K562 (cell line): ENCODE measurements at regions not wholly inside any gene's neighbourhood (a gene's known extent, or its start where the extent isn't known, plus 50 kb on each side); places are given as distances from the start of the nearest gene placed in this dataset.

Experiments
- ATAC-seq: fragments of 200-7000 bp; cut with Tn5 transposase; 3 replicates; pipeline ENCODE4 v1.9.1; 2020; ENCODE audit warnings: moderate library complexity
- BruUV-seq: library from RNA; stranded (reverse); fragments of 400-500 nt; replicated peaks from 2 replicates; lab custom pipeline; 2021; lab: Mats Ljungman, UMichigan
- CTCF ChIA-PET: fragments of 300-600 bp; formaldehyde crosslinking; extraction: SDS; loops from one replicate; lab custom pipeline; 2021; ENCODE audit warnings: low intra/inter-chr PET ratio; lab: Yijun Ruan, JAX
- POLR2A ChIA-PET: fragments of 300-600, 350-650 bp; sonication (Branson Sonifier 250); formaldehyde crosslinking; extraction: SDS; loops from one replicate; lab custom pipeline; 2021; ENCODE audit warnings: antibody characterized with exemption, inconsistent platforms; lab: Yijun Ruan, JAX
- DNase-seq, 4 experiments: peaks; one replicate each; pipeline versions ENCODE4 v3.0.0 to v3.0.0-alpha.2; 2011 to 2018; ENCODE audit warnings: low spot score in 3 of 4, mixed read lengths in 3 of 4; ENCODE audit errors: extremely low read depth in 1 of 4
- FAIRE-seq: peaks from 2 replicates; lab custom pipeline; 2011; peaks lifted over from hg19 to GRCh38; lab: Jason Lieb, UNC
- H2AFZ ChIP-seq: 2 replicates; pipeline ENCODE4 v1.6.0; 2011; ENCODE audit warnings: low read depth, low read length, control low read depth, inconsistent platforms
- H3K27ac ChIP-seq: fragments of 200-600 bp; 3 replicates; pipeline ENCODE4 v1.8.0; 2011; ENCODE audit warnings: low read depth, mild to moderate bottlenecking, control low read depth, inconsistent platforms, low read length, moderate library complexity, mixed read lengths; ENCODE audit errors: extremely low read depth
- H3K27me3 ChIP-seq, 2 experiments: fragments of 300-600 bp in 1 of 2; 2 replicates in 1 of 2; 3 replicates in 1 of 2; pipeline versions ENCODE4 v1.6.0 to v1.8.0; 2011; ENCODE audit warnings: inconsistent platforms in 2 of 2, low read length in 2 of 2, mild to moderate bottlenecking in 1 of 2, mixed read lengths in 1 of 2, moderate library complexity in 1 of 2; ENCODE audit not compliant: control insufficient read depth in 2 of 2, insufficient read depth in 2 of 2
- H3K36me3 ChIP-seq: fragments of 300-600 bp; 3 replicates; pipeline ENCODE4 v1.8.0; 2011; ENCODE audit warnings: mild to moderate bottlenecking, low read length, inconsistent platforms; ENCODE audit not compliant: control insufficient read depth, insufficient read depth
- H3K4me1 ChIP-seq, 2 experiments: fragments of 200-600 bp in 1 of 2; replicated peaks in 1 of 2; 2 replicates in 1 of 2; 3 replicates in 1 of 2; pipeline versions ENCODE4 v1.5.1 to v1.8.0; 2011; ENCODE audit warnings: inconsistent platforms in 2 of 2, low read length in 2 of 2, mild to moderate bottlenecking in 1 of 2, mixed read lengths in 1 of 2, moderate library complexity in 1 of 2; ENCODE audit not compliant: control insufficient read depth in 2 of 2, insufficient read depth in 2 of 2
- H3K4me2 ChIP-seq: 2 replicates; pipeline ENCODE4 v1.6.1; 2011; ENCODE audit warnings: low read length, control low read depth, inconsistent platforms, mixed read lengths; ENCODE audit not compliant: insufficient read depth
- H3K4me3 ChIP-seq: fragments of 200-600 bp; sonication (generic), shearing (Covaris generic); 2 replicates; pipeline ENCODE4 v1.5.1; 2016; ENCODE audit warnings: control low read depth, inconsistent platforms
- H3K79me2 ChIP-seq: fragments of 200-600 bp; 3 replicates; pipeline ENCODE4 v1.8.0; 2011; ENCODE audit warnings: low read length, inconsistent platforms; ENCODE audit not compliant: control insufficient read depth, insufficient read depth
- H3K9ac ChIP-seq, 2 experiments: 2 replicates each; pipeline versions ENCODE4 v1.6.0 to v1.6.1; 2011; ENCODE audit warnings: low read depth in 2 of 2, low read length in 2 of 2, control low read depth in 1 of 2, inconsistent platforms in 1 of 2, mild to moderate bottlenecking in 1 of 2, mixed read lengths in 1 of 2; ENCODE audit not compliant: insufficient read depth in 1 of 2
- H3K9me1 ChIP-seq: one replicate; pipeline ENCODE4 v1.6.0; 2011; ENCODE audit warnings: inconsistent platforms, mild to moderate bottlenecking, low read length, moderate library complexity; ENCODE audit not compliant: control insufficient read depth, insufficient read depth
- H3K9me3 ChIP-seq: replicated peaks from 2 replicates; pipeline ENCODE4 v1.5.1; 2011; ENCODE audit warnings: low read depth, low read length, inconsistent platforms; ENCODE audit not compliant: control insufficient read depth, insufficient read depth
- H4K20me1 ChIP-seq: replicated peaks from 2 replicates; pipeline ENCODE4 v1.6.1; 2011; ENCODE audit warnings: low read length, inconsistent platforms, mixed read lengths; ENCODE audit not compliant: control insufficient read depth, insufficient read depth
- BHLHE40 ChIP-seq: IDR thresholded peaks from 2 replicates; pipeline ENCODE4 v1.6.1; 2011; ENCODE audit warnings: low read length, improper control_type of control experiment
- HDGF ChIP-seq: fragments of 450-650 bp; IDR thresholded peaks from 2 replicates; pipeline ENCODE4 v1.6.1; 2016
- NFRKB ChIP-seq: fragments of 450-650 bp; IDR thresholded peaks from 2 replicates; pipeline ENCODE4 v1.6.1; 2016; ENCODE audit warnings: low read depth
- SIN3B ChIP-seq: fragments of 450-650 bp; IDR thresholded peaks from 2 replicates; pipeline ENCODE4 v1.6.1; 2017; ENCODE audit warnings: low read depth, mild to moderate bottlenecking, moderate library complexity
- SMAD1 ChIP-seq: fragments of 150-350 bp; IDR thresholded peaks from 2 replicates; pipeline ENCODE4 v1.6.1; 2014; ENCODE audit warnings: low read length, low read depth; ENCODE audit not compliant: partially characterized antibody
- SMAD4 ChIP-seq: fragments of 250-450 bp; sonication (Bioruptor Pico); conservative IDR thresholded peaks from 2 replicates; pipeline ENCODE4 v1.8.0; 2021; ENCODE audit warnings: inconsistent platforms, mild to moderate bottlenecking, moderate library complexity
- TRIM24 ChIP-seq, 2 experiments: fragments of 450-650 bp; IDR thresholded peaks; 2 replicates each; pipeline ENCODE4 v1.6.1; 2016
- TSC22D4 ChIP-seq: fragments of 450-650 bp; IDR thresholded peaks from 2 replicates; pipeline ENCODE4 v1.6.1; 2016; ENCODE audit warnings: missing genetic modification characterization, missing biosample characterization, control low read depth
- ZKSCAN3 ChIP-seq: fragments of 250-450 bp; sonication (Bioruptor Pico); IDR thresholded peaks from 2 replicates; pipeline ENCODE4 v1.4.0; 2020
- ZNF431 ChIP-seq: sonication (generic); formaldehyde crosslinking; IDR thresholded peaks from 2 replicates; pipeline ENCODE4 v1.8.0; 2022; ENCODE audit warnings: mild to moderate bottlenecking, missing genetic modification reagents
- ZNF785 ChIP-seq: fragments of 250-450 bp; sonication (Bioruptor Pico); IDR thresholded peaks from 2 replicates; pipeline ENCODE4 v1.4.0; 2020; ENCODE audit warnings: mild to moderate bottlenecking
- WGBS: fragments of 100-300 bp; shearing (Covaris generic); methylation state at CpG from one replicate; pipeline ENCODE4 v1.1.6; 2016; ENCODE audit warnings: low coverage, mixed read lengths; ENCODE audit not compliant: insufficient coverage; ENCODE audit errors: missing lambda C conversion rate; 5-methylcytosine and 5-hydroxymethylcytosine counted together
- in situ Hi-C: fragments of 300-500 bp; cut with MboI; formaldehyde crosslinking; loops from 4 replicates; pipeline ENCODE4 v1.15.0; 2018; ENCODE audit warnings: inconsistent platforms, mixed read lengths
- intact Hi-C: fragments of 100-400 bp; cut with micrococcal nuclease; formaldehyde crosslinking; loops from 2 replicates; pipeline ENCODE4 v1.14.2; 2022
- TF ChIP-seq, protein P1 (sequence below), 2 experiments: fragments of 450-650 bp in 1 of 2; IDR thresholded peaks; 2 replicates each; pipeline ENCODE4 v1.6.1; 2011 to 2017; ENCODE audit warnings: low read depth in 2 of 2, antibody characterized with exemption in 1 of 2, borderline replicate concordance in 1 of 2, low read length in 1 of 2, mild to moderate bottlenecking in 1 of 2, mixed read lengths in 1 of 2; ENCODE audit not compliant: control insufficient read depth in 1 of 2
- TF ChIP-seq, protein P2 (sequence below): fragments of 450-650 bp; formaldehyde crosslinking; IDR thresholded peaks from 2 replicates; pipeline ENCODE4 v1.4.0; 2022; ENCODE audit warnings: missing genetic modification characterization
- TF ChIP-seq, protein P3 (sequence below): sonication (generic); formaldehyde crosslinking; IDR thresholded peaks from 2 replicates; pipeline ENCODE4 v1.8.0; 2022; ENCODE audit warnings: mild to moderate bottlenecking, missing genetic modification reagents

DNA sequence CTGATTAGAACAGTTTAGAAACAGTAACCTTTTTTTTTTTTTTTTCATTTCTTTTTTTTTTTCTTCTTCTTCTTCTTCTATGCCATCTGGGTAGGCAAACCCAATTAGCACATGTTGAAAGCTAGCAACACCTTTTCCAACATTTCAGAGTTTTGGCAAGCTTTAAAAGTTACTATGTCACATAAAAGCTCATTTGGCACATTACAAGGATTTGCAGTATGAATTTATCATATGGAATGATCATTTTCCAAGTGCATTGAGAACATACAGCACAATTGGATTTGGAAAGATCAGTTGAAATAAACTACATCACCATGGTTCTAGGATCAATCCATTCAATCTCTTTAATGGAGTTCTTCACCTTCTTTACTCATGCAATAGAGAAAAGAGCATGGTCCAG is 847.0 kb downstream of the LRRTM4 start (continued):
- TF ChIP-seq TRIM24 (IDR thresholded peaks at IDR 0.05) (no peak), ZNF785 (CRISPR knock-in tag) (no peak), SIN3B (no peak), BHLHE40 (no peak), TSC22D4 (tag) (no peak)
- TF ChIP-seq, protein P1, sequence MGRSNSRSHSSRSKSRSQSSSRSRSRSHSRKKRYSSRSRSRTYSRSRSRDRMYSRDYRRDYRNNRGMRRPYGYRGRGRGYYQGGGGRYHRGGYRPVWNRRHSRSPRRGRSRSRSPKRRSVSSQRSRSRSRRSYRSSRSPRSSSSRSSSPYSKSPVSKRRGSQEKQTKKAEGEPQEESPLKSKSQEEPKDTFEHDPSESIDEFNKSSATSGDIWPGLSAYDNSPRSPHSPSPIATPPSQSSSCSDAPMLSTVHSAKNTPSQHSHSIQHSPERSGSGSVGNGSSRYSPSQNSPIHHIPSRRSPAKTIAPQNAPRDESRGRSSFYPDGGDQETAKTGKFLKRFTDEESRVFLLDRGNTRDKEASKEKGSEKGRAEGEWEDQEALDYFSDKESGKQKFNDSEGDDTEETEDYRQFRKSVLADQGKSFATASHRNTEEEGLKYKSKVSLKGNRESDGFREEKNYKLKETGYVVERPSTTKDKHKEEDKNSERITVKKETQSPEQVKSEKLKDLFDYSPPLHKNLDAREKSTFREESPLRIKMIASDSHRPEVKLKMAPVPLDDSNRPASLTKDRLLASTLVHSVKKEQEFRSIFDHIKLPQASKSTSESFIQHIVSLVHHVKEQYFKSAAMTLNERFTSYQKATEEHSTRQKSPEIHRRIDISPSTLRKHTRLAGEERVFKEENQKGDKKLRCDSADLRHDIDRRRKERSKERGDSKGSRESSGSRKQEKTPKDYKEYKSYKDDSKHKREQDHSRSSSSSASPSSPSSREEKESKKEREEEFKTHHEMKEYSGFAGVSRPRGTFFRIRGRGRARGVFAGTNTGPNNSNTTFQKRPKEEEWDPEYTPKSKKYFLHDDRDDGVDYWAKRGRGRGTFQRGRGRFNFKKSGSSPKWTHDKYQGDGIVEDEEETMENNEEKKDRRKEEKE (IDR thresholded peaks at IDR 0.05; ENCODE audit: borderline replicate concordance in 1 of 2, control insufficient read depth in 1 of 2, low read depth in 2 of 2, low read length in 1 of 2), result no peak

DNA sequence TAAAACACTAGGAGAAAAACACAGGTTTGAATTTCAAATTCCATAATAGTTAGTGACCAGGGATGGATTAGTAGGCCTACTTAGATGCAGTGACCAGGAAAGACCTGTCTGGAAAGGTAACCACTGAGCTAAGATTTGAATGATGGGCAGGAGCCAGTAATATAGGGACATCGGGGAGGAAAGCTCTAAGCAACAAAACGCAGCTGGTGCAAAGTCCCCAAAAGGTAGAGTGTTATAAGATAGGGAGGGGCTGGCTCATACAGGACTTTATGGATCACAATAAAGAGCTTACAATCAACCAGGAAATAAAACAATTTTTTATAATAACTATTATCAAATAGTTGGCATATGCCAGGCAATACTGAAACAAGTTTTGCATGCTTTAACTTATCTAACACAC is 849.4 kb downstream of the LRRTM4 start:
- FAIRE-seq, result no peak
- Histone ChIP-seq H3K27ac (no peak overlapping the region), H3K27me3 (no peaks in the 10 kb centered on the region), H3K36me3 (no peaks in the 10 kb centered on the region), H2AFZ (no peak overlapping the region), H3K4me3 (no peak overlapping the region), H3K4me1 (no peaks in the 10 kb centered on the region), H3K9ac (no peak overlapping the region), H3K9me3 (no peaks in the 10 kb centered on the region), H3K79me2 (no peaks in the 10 kb centered on the region), H3K9me1 (no peaks in the 10 kb centered on the region), H3K4me2 (no peak overlapping the region), H4K20me1 (no peaks in the 10 kb centered on the region)
- no peak for DNase-seq
- POLR2A ChIA-PET, result no interaction called here
- intact Hi-C loops, result no loop called here
- BruUV-seq, result no TSS peak
- no peak for ATAC-seq
- CTCF ChIA-PET, result no interaction called here
- 0% methylated on average over 2 of the region's 2 CpGs for WGBS
- in situ Hi-C loops, result no loop called here
- TF ChIP-seq, protein P2, sequence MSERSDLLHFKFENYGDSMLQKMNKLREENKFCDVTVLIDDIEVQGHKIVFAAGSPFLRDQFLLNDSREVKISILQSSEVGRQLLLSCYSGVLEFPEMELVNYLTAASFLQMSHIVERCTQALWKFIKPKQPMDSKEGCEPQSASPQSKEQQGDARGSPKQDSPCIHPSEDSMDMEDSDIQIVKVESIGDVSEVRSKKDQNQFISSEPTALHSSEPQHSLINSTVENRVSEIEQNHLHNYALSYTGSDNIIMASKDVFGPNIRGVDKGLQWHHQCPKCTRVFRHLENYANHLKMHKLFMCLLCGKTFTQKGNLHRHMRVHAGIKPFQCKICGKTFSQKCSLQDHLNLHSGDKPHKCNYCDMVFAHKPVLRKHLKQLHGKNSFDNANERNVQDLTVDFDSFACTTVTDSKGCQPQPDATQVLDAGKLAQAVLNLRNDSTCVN, result no peak
- TF ChIP-seq NFRKB (no peak), ZNF431 (CRISPR knock-in tag) (no peak), SMAD4 (CRISPR knock-in tag) (no peak), HDGF (no peak), SMAD1 (no peak), ZKSCAN3 (no peak)
- TF ChIP-seq, protein P3, sequence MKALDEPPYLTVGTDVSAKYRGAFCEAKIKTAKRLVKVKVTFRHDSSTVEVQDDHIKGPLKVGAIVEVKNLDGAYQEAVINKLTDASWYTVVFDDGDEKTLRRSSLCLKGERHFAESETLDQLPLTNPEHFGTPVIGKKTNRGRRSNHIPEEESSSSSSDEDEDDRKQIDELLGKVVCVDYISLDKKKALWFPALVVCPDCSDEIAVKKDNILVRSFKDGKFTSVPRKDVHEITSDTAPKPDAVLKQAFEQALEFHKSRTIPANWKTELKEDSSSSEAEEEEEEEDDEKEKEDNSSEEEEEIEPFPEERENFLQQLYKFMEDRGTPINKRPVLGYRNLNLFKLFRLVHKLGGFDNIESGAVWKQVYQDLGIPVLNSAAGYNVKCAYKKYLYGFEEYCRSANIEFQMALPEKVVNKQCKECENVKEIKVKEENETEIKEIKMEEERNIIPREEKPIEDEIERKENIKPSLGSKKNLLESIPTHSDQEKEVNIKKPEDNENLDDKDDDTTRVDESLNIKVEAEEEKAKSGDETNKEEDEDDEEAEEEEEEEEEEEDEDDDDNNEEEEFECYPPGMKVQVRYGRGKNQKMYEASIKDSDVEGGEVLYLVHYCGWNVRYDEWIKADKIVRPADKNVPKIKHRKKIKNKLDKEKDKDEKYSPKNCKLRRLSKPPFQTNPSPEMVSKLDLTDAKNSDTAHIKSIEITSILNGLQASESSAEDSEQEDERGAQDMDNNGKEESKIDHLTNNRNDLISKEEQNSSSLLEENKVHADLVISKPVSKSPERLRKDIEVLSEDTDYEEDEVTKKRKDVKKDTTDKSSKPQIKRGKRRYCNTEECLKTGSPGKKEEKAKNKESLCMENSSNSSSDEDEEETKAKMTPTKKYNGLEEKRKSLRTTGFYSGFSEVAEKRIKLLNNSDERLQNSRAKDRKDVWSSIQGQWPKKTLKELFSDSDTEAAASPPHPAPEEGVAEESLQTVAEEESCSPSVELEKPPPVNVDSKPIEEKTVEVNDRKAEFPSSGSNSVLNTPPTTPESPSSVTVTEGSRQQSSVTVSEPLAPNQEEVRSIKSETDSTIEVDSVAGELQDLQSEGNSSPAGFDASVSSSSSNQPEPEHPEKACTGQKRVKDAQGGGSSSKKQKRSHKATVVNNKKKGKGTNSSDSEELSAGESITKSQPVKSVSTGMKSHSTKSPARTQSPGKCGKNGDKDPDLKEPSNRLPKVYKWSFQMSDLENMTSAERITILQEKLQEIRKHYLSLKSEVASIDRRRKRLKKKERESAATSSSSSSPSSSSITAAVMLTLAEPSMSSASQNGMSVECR (CRISPR knock-in tag), result no peak
